B cell (primary cell): ENCODE measurements at regions not wholly inside any gene's neighbourhood (a gene's known extent, or its start where the extent isn't known, plus 50 kb on each side); places are given as distances from the start of the nearest gene placed in this dataset.

Experiments used
- ATAC-seq: fragments of 200-7000 bp; cut with Tn5 transposase; one replicate; pipeline ENCODE4 v1.10.0; 2021; ENCODE audit warnings: low read depth, mild to moderate bottlenecking, moderate number of reproducible peaks, moderate library complexity
- CTCF ChIA-PET: fragments of 350-600 bp; sonication (Branson Sonifier 250); formaldehyde crosslinking; loops from one replicate; lab custom pipeline; 2021; ENCODE audit warnings: antibody characterized with exemption, inconsistent platforms; lab: Charles Lee
- POLR2A ChIA-PET: fragments of 350-600 bp; sonication (Branson Sonifier 250); formaldehyde crosslinking; loops from one replicate; lab custom pipeline; 2021; ENCODE audit warnings: antibody characterized with exemption; lab: Charles Lee
- DNase-seq: peaks from one replicate; pipeline ENCODE4 v3.0.0; 2013
- H2AFZ ChIP-seq: 2 replicates; pipeline ENCODE4 v1.6.1; 2012; ENCODE audit warnings: mild to moderate bottlenecking, low read depth, low read length; ENCODE audit not compliant: insufficient read depth, poor library complexity, severe bottlenecking
- H3K27ac ChIP-seq, 2 donors: 1 replicate in 1 of 2; 2 replicates in 1 of 2; pipeline ENCODE4 v1.5.1; 2012 to 2013; ENCODE audit warnings: low read length in 2 of 2, mild to moderate bottlenecking in 2 of 2, moderate library complexity in 1 of 2
- H3K27me3 ChIP-seq, 4 experiments: fragments of 200-600 bp in 1 of 4; sonication (generic) in 1 of 4; replicated peaks in 1 of 4; 1 replicate in 2 of 4; 2 replicates in 2 of 4; pipeline versions ENCODE4 v1.6.1 to v1.7.0; 2013 to 2016; ENCODE audit warnings: low read length in 3 of 4, mild to moderate bottlenecking in 2 of 4, mixed read lengths in 1 of 4, moderate library complexity in 1 of 4; ENCODE audit not compliant: insufficient read depth in 4 of 4, control insufficient read depth in 3 of 4; ENCODE audit errors: control extremely low read depth in 1 of 4
- H3K36me3 ChIP-seq, 2 experiments: replicated peaks in 1 of 2; 1 replicate in 1 of 2; 2 replicates in 1 of 2; pipeline versions ENCODE4 v1.6.1 to v1.7.1; 2013; ENCODE audit warnings: low read length in 1 of 2; ENCODE audit not compliant: insufficient read depth in 2 of 2, control insufficient read depth in 1 of 2; ENCODE audit errors: control extremely low read depth in 1 of 2, extremely low read depth in 1 of 2
- H3K4me1 ChIP-seq, 2 donors: fragments of 200-600 bp in 1 of 2; sonication (generic) in 1 of 2; 1 replicate in 1 of 2; 2 replicates in 1 of 2; pipeline versions ENCODE4 v1.5.1 to v1.6.1; 2013 to 2017; ENCODE audit warnings: low read length in 2 of 2; ENCODE audit not compliant: control insufficient read depth in 2 of 2, insufficient read depth in 2 of 2
- H3K4me2 ChIP-seq: replicated peaks from 2 replicates; pipeline ENCODE3; 2012; ENCODE audit warnings: mild to moderate bottlenecking, low read depth, low read length; ENCODE audit not compliant: poor library complexity, severe bottlenecking
- H3K4me3 ChIP-seq, 5 experiments: fragments of 200-600 bp in 1 of 5; sonication (generic) in 1 of 5; 1 replicate in 3 of 5; 2 replicates in 2 of 5; pipeline versions ENCODE4 v1.5.1 to v1.7.0; 2011 to 2016; ENCODE audit warnings: low read length in 4 of 5, mild to moderate bottlenecking in 4 of 5, low read depth in 2 of 5, control low read depth in 1 of 5, moderate library complexity in 1 of 5; ENCODE audit not compliant: insufficient read depth in 1 of 5; ENCODE audit errors: control extremely low read depth in 1 of 5, extremely low read depth in 1 of 5
- H3K79me2 ChIP-seq: fragments of 200-600 bp; sonication (generic); one replicate; pipeline ENCODE4 v1.6.0; 2016; ENCODE audit warnings: low read length; ENCODE audit not compliant: control insufficient read depth, insufficient read depth
- H3K9ac ChIP-seq: fragments of 200-600 bp; sonication (generic); 2 replicates; pipeline ENCODE4 v1.6.1; 2017; ENCODE audit warnings: mild to moderate bottlenecking, low read length, moderate library complexity
- H3K9me3 ChIP-seq, 3 donors: one replicate each; pipeline versions ENCODE4 v1.6.1 to v1.7.1; 2013; ENCODE audit warnings: low read length in 2 of 3; ENCODE audit not compliant: control insufficient read depth in 2 of 3, insufficient read depth in 1 of 3; ENCODE audit errors: control extremely low read depth in 1 of 3
- H4K20me1 ChIP-seq: 2 replicates; pipeline ENCODE4 v1.6.0; 2012; ENCODE audit warnings: mild to moderate bottlenecking, low read length; ENCODE audit not compliant: insufficient read depth, control insufficient read depth, poor library complexity, severe bottlenecking
- H3K27ac Mint-ChIP-seq: one replicate; pipeline ENCODE4 v1.8.0; 2021; ENCODE audit warnings: mixed read lengths
- H3K27me3 Mint-ChIP-seq: one replicate; pipeline ENCODE4 v1.8.0; 2021; ENCODE audit warnings: mixed read lengths
- H3K4me1 Mint-ChIP-seq: one replicate; pipeline ENCODE4 v1.8.0; 2021; ENCODE audit warnings: mixed read lengths
- H3K4me3 Mint-ChIP-seq: one replicate; pipeline ENCODE4 v1.8.0; 2021; ENCODE audit warnings: mixed read lengths
- H3K9me3 Mint-ChIP-seq: one replicate; pipeline ENCODE4 v1.8.0; 2022; ENCODE audit warnings: mixed read lengths; ENCODE audit not compliant: insufficient read depth
- CTCF ChIP-seq: fragments of 200-600 bp; IDR thresholded peaks from one replicate; pipeline ENCODE4 v1.8.0; 2022; ENCODE audit warnings: antibody characterized with exemption, mild to moderate bottlenecking
- EZH2 ChIP-seq: IDR thresholded peaks from 2 replicates; pipeline ENCODE4 v1.6.1; 2012; ENCODE audit warnings: borderline replicate concordance, low read depth, mild to moderate bottlenecking, moderate library complexity, low read length; ENCODE audit not compliant: insufficient read depth, poor library complexity, severe bottlenecking
- WGBS: methylation state at CpG from one replicate; pipeline ENCODE4 v1.1.5; 2013; ENCODE audit warnings: missing lambda C conversion rate; ENCODE audit not compliant: insufficient coverage; 5-methylcytosine and 5-hydroxymethylcytosine counted together
- intact Hi-C: fragments of 100-400 bp; cut with micrococcal nuclease; formaldehyde crosslinking; loops from one replicate; pipeline ENCODE4 v1.10.0; 2022

- H3K4me1 ChIP-seq: peaks cover 13 to 25% of the 10 kb centered on the region in 2 donors
- peaks cover 15% of the 10 kb centered on the region for H3K4me1 Mint-ChIP-seq
- H3K9me3 Mint-ChIP-seq: peaks cover 3% of the 10 kb centered on the region
- H2AFZ ChIP-seq: no peak overlapping the region
- H3K27me3 ChIP-seq: peaks cover 0 to 22% (median 2%) of the 10 kb centered on the region in 4 experiments
- no peaks in the 10 kb centered on the region for H4K20me1 ChIP-seq
- peaks cover 9% of the 10 kb centered on the region for H3K27me3 Mint-ChIP-seq
- H3K4me2 ChIP-seq: no peak overlapping the region
- H3K79me2 ChIP-seq: no peaks in the 10 kb centered on the region
- CTCF ChIA-PET: no interaction called here
- no peak overlapping the region for H3K27ac ChIP-seq
- WGBS: 93% methylated on average over 31 of the region's 32 CpGs
- DNase-seq (no peak), ATAC-seq (no peak)
- intact Hi-C loops: no loop called here
- TF ChIP-seq CTCF (no peak), EZH2 (no peak)
- no peak overlapping the region for H3K27ac Mint-ChIP-seq
- H3K4me3 ChIP-seq: no peak overlapping the region
- H3K9me3 ChIP-seq: peaks cover 0 to 10% (median 0%) of the 10 kb centered on the region in 3 donors
- POLR2A ChIA-PET: no interaction called here
- no peak overlapping the region for H3K4me3 Mint-ChIP-seq
- H3K36me3 ChIP-seq: no peaks in the 10 kb centered on the region
- H3K9ac ChIP-seq: no peak overlapping the region
Observed at GRCh38 chr16:89042711-89043551, 50.7 kb upstream of the ACSF3 start.
